ENCODE measurements at regions not wholly inside any gene's neighbourhood (a gene's known extent, or its start where the extent isn't known, plus 50 kb on each side); places are given as distances from the start of the nearest gene placed in this dataset.

- TF ChIP-seq YY1 (IDR thresholded peaks at IDR 0.05; ENCODE audit: low read depth, low read length) (no peak), CTBP2 (IDR thresholded peaks at IDR 0.05; ENCODE audit: borderline replicate concordance, insufficient read depth, insufficient read length, low read length) (no peak), CTCF (IDR thresholded peaks at IDR 0.05; ENCODE audit: control extremely low read depth in 1 of 3, insufficient read depth in 1 of 3, low read depth in 1 of 3, low read length in 3 of 3) (no peak)
These were observed 105.1 kb upstream of the TNPO1 start for GRCh38 chr5:72711351-72711750.

Measured in H1 (cell line).